Parathyroid adenoma (tissue), 2 donors: ENCODE measurements at regions not wholly inside any gene's neighbourhood (a gene's known extent, or its start where the extent isn't known, plus 50 kb on each side); places are given as distances from the start of the nearest gene placed in this dataset.

Experiments used
- H2AFZ ChIP-seq: fragments of 300-600 bp; sonication (generic); one replicate; pipeline ENCODE4 v1.7.0; 2017; ENCODE audit warnings: antibody characterized with exemption, mild to moderate bottlenecking
- H3K27ac ChIP-seq: fragments of 300-600 bp; sonication (generic); one replicate; pipeline ENCODE4 v1.7.0; 2017
- H3K27me3 ChIP-seq: fragments of 300-600 bp; sonication (generic); one replicate; pipeline ENCODE4 v1.7.0; 2017; ENCODE audit warnings: low read length; ENCODE audit not compliant: control insufficient read depth, insufficient read depth
- H3K36me3 ChIP-seq: fragments of 300-600 bp; sonication (generic); one replicate; pipeline ENCODE4 v1.7.0; 2017; ENCODE audit warnings: low read length; ENCODE audit not compliant: control insufficient read depth, insufficient read depth
- H3K4me1 ChIP-seq: fragments of 300-600 bp; sonication (generic); one replicate; pipeline ENCODE4 v1.7.0; 2017; ENCODE audit warnings: control low read depth
- H3K4me2 ChIP-seq: fragments of 300-600 bp; sonication (generic); one replicate; pipeline ENCODE4 v1.7.0; 2017; ENCODE audit warnings: low read length
- H3K4me3 ChIP-seq: fragments of 300-600 bp; sonication (generic); one replicate; pipeline ENCODE4 v1.7.0; 2017; ENCODE audit warnings: low read depth, low read length
- H3K79me2 ChIP-seq: fragments of 300-600 bp; sonication (generic); one replicate; pipeline ENCODE4 v1.7.0; 2017; ENCODE audit warnings: control low read depth
- H3K9ac ChIP-seq: fragments of 300-600 bp; sonication (generic); one replicate; pipeline ENCODE4 v1.7.0; 2017; ENCODE audit warnings: mild to moderate bottlenecking
- H3K9me3 ChIP-seq: fragments of 300-600 bp; sonication (generic); one replicate; pipeline ENCODE4 v1.7.0; 2017; ENCODE audit warnings: low read length; ENCODE audit not compliant: control insufficient read depth
- TF ChIP-seq, protein P1 (sequence below): fragments of 300-600 bp; sonication (generic); IDR thresholded peaks from one replicate; pipeline ENCODE4 v1.7.0; 2017; ENCODE audit warnings: antibody characterized with exemption, mild to moderate bottlenecking
- donor health status: primary hyperparathyroidism.

- TF ChIP-seq, protein P1, sequence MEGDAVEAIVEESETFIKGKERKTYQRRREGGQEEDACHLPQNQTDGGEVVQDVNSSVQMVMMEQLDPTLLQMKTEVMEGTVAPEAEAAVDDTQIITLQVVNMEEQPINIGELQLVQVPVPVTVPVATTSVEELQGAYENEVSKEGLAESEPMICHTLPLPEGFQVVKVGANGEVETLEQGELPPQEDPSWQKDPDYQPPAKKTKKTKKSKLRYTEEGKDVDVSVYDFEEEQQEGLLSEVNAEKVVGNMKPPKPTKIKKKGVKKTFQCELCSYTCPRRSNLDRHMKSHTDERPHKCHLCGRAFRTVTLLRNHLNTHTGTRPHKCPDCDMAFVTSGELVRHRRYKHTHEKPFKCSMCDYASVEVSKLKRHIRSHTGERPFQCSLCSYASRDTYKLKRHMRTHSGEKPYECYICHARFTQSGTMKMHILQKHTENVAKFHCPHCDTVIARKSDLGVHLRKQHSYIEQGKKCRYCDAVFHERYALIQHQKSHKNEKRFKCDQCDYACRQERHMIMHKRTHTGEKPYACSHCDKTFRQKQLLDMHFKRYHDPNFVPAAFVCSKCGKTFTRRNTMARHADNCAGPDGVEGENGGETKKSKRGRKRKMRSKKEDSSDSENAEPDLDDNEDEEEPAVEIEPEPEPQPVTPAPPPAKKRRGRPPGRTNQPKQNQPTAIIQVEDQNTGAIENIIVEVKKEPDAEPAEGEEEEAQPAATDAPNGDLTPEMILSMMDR = no peak
- Histone ChIP-seq H3K79me2 (no peaks in the 10 kb centered on the region), H3K4me2 (no peak overlapping the region), H2AFZ (no peak overlapping the region), H3K9ac (no peak overlapping the region), H3K27me3 (no peaks in the 10 kb centered on the region), H3K4me1 (no peaks in the 10 kb centered on the region), H3K9me3 (no peaks in the 10 kb centered on the region), H3K36me3 (no peaks in the 10 kb centered on the region), H3K27ac (no peak overlapping the region), H3K4me3 (no peak overlapping the region)
Measured at GRCh38 chr7:136234040-136234439, 256.9 kb upstream of the MTPN start.

GRCh38 chr7:136230210-136230609 is 253.1 kb upstream of the MTPN start:
- no peaks in the 10 kb centered on the region for H3K4me1 ChIP-seq
- TF ChIP-seq, protein P1 = no peak
- H3K9me3 ChIP-seq = no peaks in the 10 kb centered on the region
- H3K9ac ChIP-seq = no peak overlapping the region
- H3K36me3 ChIP-seq = no peaks in the 10 kb centered on the region
- H2AFZ ChIP-seq = no peak overlapping the region
- no peak overlapping the region for H3K4me2 ChIP-seq
- H3K27me3 ChIP-seq = no peaks in the 10 kb centered on the region
- H3K79me2 ChIP-seq = no peaks in the 10 kb centered on the region
- H3K27ac ChIP-seq = no peak overlapping the region
- no peak overlapping the region for H3K4me3 ChIP-seq

GRCh38 chr7:136229790-136230189 is 252.6 kb upstream of the MTPN start:
- TF ChIP-seq, protein P1 = no peak
- H3K4me2 ChIP-seq = no peak overlapping the region

GRCh38 chr7:136228171-136228570 is 251.0 kb upstream of the MTPN start:
- Histone ChIP-seq H3K9me3 (no peaks in the 10 kb centered on the region), H3K27me3 (no peaks in the 10 kb centered on the region), H3K4me1 (no peaks in the 10 kb centered on the region), H3K36me3 (no peaks in the 10 kb centered on the region), H3K4me2 (no peak overlapping the region), H3K27ac (no peak overlapping the region), H3K4me3 (no peak overlapping the region), H2AFZ (no peak overlapping the region), H3K9ac (no peak overlapping the region), H3K79me2 (no peaks in the 10 kb centered on the region)
- TF ChIP-seq, protein P1 = no peak

More at GRCh38 chr7:136229790-136230189, 252.6 kb upstream of the MTPN start:
- Histone ChIP-seq H3K36me3 (no peaks in the 10 kb centered on the region), H3K4me3 (no peak overlapping the region), H3K9ac (no peak overlapping the region), H3K4me1 (no peaks in the 10 kb centered on the region), H3K79me2 (no peaks in the 10 kb centered on the region), H3K27me3 (no peaks in the 10 kb centered on the region), H3K27ac (no peak overlapping the region), H2AFZ (no peak overlapping the region), H3K9me3 (no peaks in the 10 kb centered on the region)

GRCh38 chr7:136214356-136214755 is 237.2 kb upstream of the MTPN start:
- H3K9ac ChIP-seq = no peak overlapping the region
- H3K36me3 ChIP-seq = no peaks in the 10 kb centered on the region
- H3K4me2 ChIP-seq = no peak overlapping the region
- TF ChIP-seq, protein P1 = no peak
- no peak overlapping the region for H3K4me3 ChIP-seq
- no peak overlapping the region for H3K27ac ChIP-seq
- no peaks in the 10 kb centered on the region for H3K9me3 ChIP-seq
- no peaks in the 10 kb centered on the region for H3K27me3 ChIP-seq
- H3K4me1 ChIP-seq = no peaks in the 10 kb centered on the region
- no peaks in the 10 kb centered on the region for H3K79me2 ChIP-seq
- H2AFZ ChIP-seq = no peak overlapping the region
